ENCODE measurements at regions not wholly inside any gene's neighbourhood (a gene's known extent, or its start where the extent isn't known, plus 50 kb on each side); places are given as distances from the start of the nearest gene placed in this dataset.
A peak's percentile ranks its signal among the peaks of the same experiment; 100 is the strongest.

GRCh38 chr15:62482785-62483429 is 317.8 kb upstream of the C2CD4B start:
- H3K27me3 Mint-ChIP-seq, result peaks cover 3 to 14% of the 10 kb centered on the region in 2 donors
- DNase-seq (ENCODE audit: low spot score) (no peak), ATAC-seq (peak; percentile 73 to 82)
- H3K4me3 Mint-ChIP-seq, result no peak overlapping the region
- H3K9me3 Mint-ChIP-seq, result no peaks in the 10 kb centered on the region
- no peak overlapping the region for H3K27ac Mint-ChIP-seq
- no peaks in the 10 kb centered on the region for H3K36me3 Mint-ChIP-seq
- H3K4me1 Mint-ChIP-seq (ENCODE audit: low read depth in 2 of 2), result peaks cover 0 to 5% of the 10 kb centered on the region in 2 donors

GRCh38 chr15:62483814-62484213 is 318.7 kb upstream of the C2CD4B start:
- no peak for ATAC-seq
- peaks cover 3 to 14% of the 10 kb centered on the region in 2 donors for H3K27me3 Mint-ChIP-seq
- DNase-seq (ENCODE audit: low spot score), result no peak
- H3K4me1 Mint-ChIP-seq (ENCODE audit: low read depth in 2 of 2), result peaks cover 0 to 5% of the 10 kb centered on the region in 2 donors
- no peak overlapping the region for H3K4me3 Mint-ChIP-seq
- no peaks in the 10 kb centered on the region for H3K9me3 Mint-ChIP-seq
- H3K27ac Mint-ChIP-seq, result no peak overlapping the region
- H3K36me3 Mint-ChIP-seq, result no peaks in the 10 kb centered on the region

DNA sequence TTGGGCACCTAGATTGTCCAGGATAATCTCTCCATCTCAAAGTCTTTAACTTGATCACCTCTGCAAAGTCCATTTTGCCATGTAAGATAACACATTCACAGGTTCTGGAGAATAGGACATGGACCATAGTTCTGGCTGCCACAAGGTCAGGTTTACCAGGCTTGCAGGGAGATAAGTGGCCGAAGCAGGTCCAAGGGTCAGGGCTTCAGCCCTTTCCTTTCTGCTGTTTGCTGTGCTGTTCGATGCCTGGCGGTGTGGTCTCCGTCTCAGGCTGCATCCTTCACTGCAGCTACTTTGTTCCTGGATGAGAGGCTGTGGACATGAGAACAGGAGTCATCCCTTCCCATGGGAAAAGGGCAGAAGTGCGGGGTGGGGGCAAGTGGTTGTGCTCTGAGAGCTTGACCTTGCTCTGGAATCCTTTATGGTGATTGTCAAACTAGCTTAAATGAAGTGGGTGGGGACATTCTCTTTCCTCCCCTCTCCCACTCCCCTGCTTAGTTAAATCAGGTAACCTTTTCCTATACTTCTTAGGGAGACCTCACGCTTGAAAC is 320.2 kb upstream of the C2CD4B start:
- Mint-ChIP-seq H3K4me1 (ENCODE audit: low read depth in 2 of 2) (peaks cover 0 to 5% of the 10 kb centered on the region in 2 donors), H3K27me3 (peaks cover 4 to 28% of the 10 kb centered on the region in 2 donors), H3K36me3 (no peaks in the 10 kb centered on the region), H3K27ac (no peak overlapping the region), H3K4me3 (no peak overlapping the region), H3K9me3 (no peaks in the 10 kb centered on the region)
- DNase-seq (ENCODE audit: low spot score), result no peak
- ATAC-seq, result no peak

DNA sequence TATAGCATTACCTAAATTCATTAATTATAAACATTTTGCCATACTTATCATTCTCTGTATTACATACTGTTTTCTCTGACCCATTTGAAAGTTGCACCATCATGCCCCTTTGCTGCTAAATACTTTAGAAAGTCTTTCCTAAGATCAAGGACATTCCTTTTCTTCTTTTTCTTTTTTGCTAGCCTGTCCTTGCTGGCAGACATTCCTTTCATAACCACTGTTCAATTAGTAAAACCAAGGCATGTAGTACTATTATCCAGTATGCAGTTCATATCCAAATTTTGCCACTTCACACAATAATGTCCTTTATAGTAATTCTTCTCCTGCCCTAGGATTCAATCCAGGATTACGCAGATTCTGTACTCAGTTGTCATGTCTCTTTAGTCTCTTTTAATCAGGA is 321.0 kb upstream of the C2CD4B start:
- no peak for DNase-seq (ENCODE audit: low spot score)
- H3K9me3 Mint-ChIP-seq, result no peaks in the 10 kb centered on the region
- no peak for ATAC-seq
- H3K4me3 Mint-ChIP-seq, result no peak overlapping the region
- H3K4me1 Mint-ChIP-seq (ENCODE audit: low read depth in 2 of 2), result peaks cover 0 to 5% of the 10 kb centered on the region in 2 donors
- no peaks in the 10 kb centered on the region for H3K36me3 Mint-ChIP-seq
- peaks cover 5 to 26% of the 10 kb centered on the region in 2 donors for H3K27me3 Mint-ChIP-seq
- no peak overlapping the region for H3K27ac Mint-ChIP-seq

- Mint-ChIP-seq H3K36me3 (no peaks in the 10 kb centered on the region), H3K4me1 (ENCODE audit: low read depth in 2 of 2) (no peaks in the 10 kb centered on the region), H3K27ac (no peak overlapping the region), H3K9me3 (no peaks in the 10 kb centered on the region), H3K4me3 (no peak overlapping the region), H3K27me3 (peaks cover 8 to 30% of the 10 kb centered on the region in 2 donors)
- DNase-seq (ENCODE audit: low spot score), result no peak
- no peak for ATAC-seq
Observed at GRCh38 chr15:62488387-62488786, 323.3 kb upstream of the C2CD4B start.

DNA sequence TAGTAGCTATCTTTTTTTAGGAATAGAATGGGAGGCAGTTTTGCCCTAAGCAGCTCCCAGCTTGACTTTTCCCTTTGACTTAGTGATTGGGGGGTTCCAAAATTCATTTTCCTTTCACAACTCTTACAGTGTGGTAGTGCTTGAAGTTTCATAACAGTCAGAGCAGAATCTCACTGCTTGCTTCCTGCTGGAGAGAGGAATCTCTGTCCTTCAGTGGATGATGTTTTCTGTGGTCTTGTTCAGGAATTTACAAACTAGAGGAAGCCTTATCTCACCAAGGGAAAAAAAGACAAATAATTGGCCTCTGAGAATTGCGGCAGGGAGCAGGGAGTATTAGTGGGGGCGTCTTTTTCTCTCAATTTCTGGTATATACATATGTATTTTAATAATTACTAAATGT is 326.6 kb upstream of the C2CD4B start:
- ATAC-seq (no peak), DNase-seq (ENCODE audit: low spot score) (no peak)
- Mint-ChIP-seq H3K27me3 (peaks cover 5 to 29% of the 10 kb centered on the region in 2 donors), H3K4me3 (no peak overlapping the region), H3K36me3 (no peaks in the 10 kb centered on the region), H3K9me3 (no peaks in the 10 kb centered on the region), H3K27ac (no peak overlapping the region), H3K4me1 (ENCODE audit: low read depth in 2 of 2) (no peaks in the 10 kb centered on the region)

GRCh38 chr15:62492900-62493299 is 327.8 kb upstream of the C2CD4B start:
- no peaks in the 10 kb centered on the region for H3K4me1 Mint-ChIP-seq (ENCODE audit: low read depth in 2 of 2)
- no peaks in the 10 kb centered on the region for H3K36me3 Mint-ChIP-seq
- DNase-seq (ENCODE audit: low spot score) (no peak), ATAC-seq (no peak)
- peaks cover 5 to 23% of the 10 kb centered on the region in 2 donors for H3K27me3 Mint-ChIP-seq
- no peak overlapping the region for H3K4me3 Mint-ChIP-seq
- no peak overlapping the region for H3K27ac Mint-ChIP-seq
- H3K9me3 Mint-ChIP-seq, result no peaks in the 10 kb centered on the region

DNA sequence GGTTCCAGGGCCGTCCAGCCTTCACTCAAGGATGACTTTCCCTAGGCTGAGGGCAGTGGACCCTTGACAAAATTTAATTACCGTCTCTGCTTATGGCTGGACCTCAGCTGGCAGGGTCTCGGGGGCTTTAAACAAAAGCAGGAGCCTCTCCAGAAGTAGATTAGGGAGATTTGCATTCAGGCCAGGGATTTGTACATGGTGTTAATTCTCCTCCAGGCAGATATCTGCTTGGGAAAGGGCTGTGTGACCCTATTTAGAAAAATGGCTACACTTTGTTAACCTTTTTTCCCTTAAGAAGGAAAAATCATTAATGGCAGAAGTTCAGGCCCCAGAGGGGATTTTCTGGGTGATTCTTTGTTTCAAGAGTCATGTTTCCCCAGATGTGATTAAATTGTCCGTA is 329.1 kb upstream of the C2CD4B start:
- Mint-ChIP-seq H3K36me3 (no peaks in the 10 kb centered on the region), H3K4me1 (ENCODE audit: low read depth in 2 of 2) (no peaks in the 10 kb centered on the region), H3K27me3 (peaks cover 5 to 20% of the 10 kb centered on the region in 2 donors), H3K9me3 (no peaks in the 10 kb centered on the region), H3K4me3 (no peak overlapping the region), H3K27ac (no peak overlapping the region)
- DNase-seq (ENCODE audit: low spot score) (no peak), ATAC-seq (no peak)

GRCh38 chr15:62495670-62496614 is 330.9 kb upstream of the C2CD4B start:
- DNase-seq (ENCODE audit: low spot score) (no peak), ATAC-seq (no peak)
- no peaks in the 10 kb centered on the region for H3K36me3 Mint-ChIP-seq
- peaks cover 3 to 6% of the 10 kb centered on the region in 2 donors for H3K27me3 Mint-ChIP-seq
- no peaks in the 10 kb centered on the region for H3K4me1 Mint-ChIP-seq (ENCODE audit: low read depth in 2 of 2)
- no peaks in the 10 kb centered on the region for H3K9me3 Mint-ChIP-seq
- no peak overlapping the region for H3K4me3 Mint-ChIP-seq
- H3K27ac Mint-ChIP-seq, result no peak overlapping the region

- H3K27me3 Mint-ChIP-seq, result peaks cover 3 to 9% of the 10 kb centered on the region in 2 donors
- no peaks in the 10 kb centered on the region for H3K4me1 Mint-ChIP-seq (ENCODE audit: low read depth in 2 of 2)
- DNase-seq (ENCODE audit: low spot score) (no peak), ATAC-seq (no peak)
- H3K27ac Mint-ChIP-seq, result no peak overlapping the region
- no peaks in the 10 kb centered on the region for H3K36me3 Mint-ChIP-seq
- no peak overlapping the region for H3K4me3 Mint-ChIP-seq
- no peaks in the 10 kb centered on the region for H3K9me3 Mint-ChIP-seq
Observed at GRCh38 chr15:62497356-62497755, 332.3 kb upstream of the C2CD4B start.

- peaks cover 0 to 5% of the 10 kb centered on the region in 2 donors for H3K27me3 Mint-ChIP-seq
- H3K9me3 Mint-ChIP-seq, result no peaks in the 10 kb centered on the region
- no peaks in the 10 kb centered on the region for H3K36me3 Mint-ChIP-seq
- no peak overlapping the region for H3K4me3 Mint-ChIP-seq
- H3K4me1 Mint-ChIP-seq (ENCODE audit: low read depth in 2 of 2), result no peaks in the 10 kb centered on the region
- DNase-seq (ENCODE audit: low spot score) (no peak), ATAC-seq (no peak)
- H3K27ac Mint-ChIP-seq, result no peak overlapping the region
Observed at GRCh38 chr15:62498278-62498677, 333.2 kb upstream of the C2CD4B start.

GRCh38 chr15:62498712-62499111 is 333.6 kb upstream of the C2CD4B start:
- peaks cover 0 to 3% of the 10 kb centered on the region in 2 donors for H3K4me1 Mint-ChIP-seq (ENCODE audit: low read depth in 2 of 2)
- no peaks in the 10 kb centered on the region for H3K36me3 Mint-ChIP-seq
- DNase-seq (ENCODE audit: low spot score) (no peak), ATAC-seq (no peak)
- H3K9me3 Mint-ChIP-seq, result no peaks in the 10 kb centered on the region
- no peak overlapping the region for H3K4me3 Mint-ChIP-seq
- no peak overlapping the region for H3K27ac Mint-ChIP-seq
- peaks cover 3 to 10% of the 10 kb centered on the region in 2 donors for H3K27me3 Mint-ChIP-seq

DNA sequence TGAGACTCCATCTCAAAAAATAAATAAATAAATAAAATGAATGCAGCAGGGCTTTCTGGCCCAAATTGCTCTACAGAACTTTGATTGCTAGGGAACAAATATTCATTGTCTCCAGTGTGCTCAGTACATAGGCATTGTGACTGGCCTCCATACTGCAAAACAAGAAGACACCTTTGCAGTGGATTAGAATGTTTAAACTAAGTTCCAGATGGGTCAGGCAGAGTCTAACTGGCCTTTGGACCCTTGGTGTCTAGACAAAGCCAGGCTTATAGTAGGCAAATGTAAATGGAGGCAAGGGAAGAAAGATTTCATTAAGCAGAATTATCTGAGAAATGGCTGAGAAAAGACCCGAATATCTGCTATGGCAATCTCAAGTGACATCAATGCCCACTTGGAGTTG is 335.2 kb upstream of the C2CD4B start:
- no peaks in the 10 kb centered on the region for H3K36me3 Mint-ChIP-seq
- DNase-seq (ENCODE audit: low spot score) (no peak), ATAC-seq (no peak)
- H3K4me1 Mint-ChIP-seq (ENCODE audit: low read depth in 2 of 2), result peaks cover 0 to 6% of the 10 kb centered on the region in 2 donors
- peaks cover 6 to 22% of the 10 kb centered on the region in 2 donors for H3K27me3 Mint-ChIP-seq
- no peak overlapping the region for H3K27ac Mint-ChIP-seq
- no peaks in the 10 kb centered on the region for H3K9me3 Mint-ChIP-seq
- H3K4me3 Mint-ChIP-seq, result no peak overlapping the region

- H3K27me3 Mint-ChIP-seq, result peaks cover 6 to 22% of the 10 kb centered on the region in 2 donors
- DNase-seq (ENCODE audit: low spot score) (no peak), ATAC-seq (no peak)
- no peak overlapping the region for H3K4me3 Mint-ChIP-seq
- H3K27ac Mint-ChIP-seq, result no peak overlapping the region
- peaks cover 0 to 6% of the 10 kb centered on the region in 2 donors for H3K4me1 Mint-ChIP-seq (ENCODE audit: low read depth in 2 of 2)
- H3K9me3 Mint-ChIP-seq, result no peaks in the 10 kb centered on the region
- H3K36me3 Mint-ChIP-seq, result no peaks in the 10 kb centered on the region
Observed at GRCh38 chr15:62502451-62502850, 337.4 kb upstream of the C2CD4B start.

Measured in natural killer cell treated with Interleukin-12 subunit alpha and Interleukin-12 subunit beta and Interleukin-15 and Interleukin-18, amount 100 ng/mL, for 72 hours (primary cell).